Activated CD8-positive, alpha-beta memory T cell treated with anti-CD3 and anti-CD28 coated beads for 24 hours (primary cell): ENCODE measurements at regions not wholly inside any gene's neighbourhood (a gene's known extent, or its start where the extent isn't known, plus 50 kb on each side); places are given as distances from the start of the nearest gene placed in this dataset.

Experiments
- DNase-seq: peaks from one replicate; pipeline ENCODE4 v3.0.0-alpha.2; 2020

DNA sequence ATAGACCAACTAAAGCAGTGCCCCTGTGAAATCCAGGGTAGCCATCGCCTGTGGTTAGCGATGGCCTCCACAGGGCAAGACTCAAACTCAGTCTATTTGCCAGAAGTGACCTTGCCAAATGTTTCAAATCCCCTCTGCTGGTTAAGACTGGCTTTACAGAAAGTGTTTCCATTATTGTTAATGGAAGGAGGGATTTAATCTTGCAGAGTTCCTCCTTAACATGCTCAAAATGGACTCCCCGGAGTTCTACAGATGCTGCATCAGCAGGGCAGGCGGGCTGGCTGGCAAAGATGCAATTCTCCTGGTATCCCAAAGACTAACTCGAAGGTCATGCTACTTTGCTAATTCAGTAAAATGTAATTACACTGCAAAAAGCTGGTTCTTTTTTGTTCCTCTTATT, 313.0 kb upstream of the SLC7A11 start:
- DNase-seq, result no peak

DNA sequence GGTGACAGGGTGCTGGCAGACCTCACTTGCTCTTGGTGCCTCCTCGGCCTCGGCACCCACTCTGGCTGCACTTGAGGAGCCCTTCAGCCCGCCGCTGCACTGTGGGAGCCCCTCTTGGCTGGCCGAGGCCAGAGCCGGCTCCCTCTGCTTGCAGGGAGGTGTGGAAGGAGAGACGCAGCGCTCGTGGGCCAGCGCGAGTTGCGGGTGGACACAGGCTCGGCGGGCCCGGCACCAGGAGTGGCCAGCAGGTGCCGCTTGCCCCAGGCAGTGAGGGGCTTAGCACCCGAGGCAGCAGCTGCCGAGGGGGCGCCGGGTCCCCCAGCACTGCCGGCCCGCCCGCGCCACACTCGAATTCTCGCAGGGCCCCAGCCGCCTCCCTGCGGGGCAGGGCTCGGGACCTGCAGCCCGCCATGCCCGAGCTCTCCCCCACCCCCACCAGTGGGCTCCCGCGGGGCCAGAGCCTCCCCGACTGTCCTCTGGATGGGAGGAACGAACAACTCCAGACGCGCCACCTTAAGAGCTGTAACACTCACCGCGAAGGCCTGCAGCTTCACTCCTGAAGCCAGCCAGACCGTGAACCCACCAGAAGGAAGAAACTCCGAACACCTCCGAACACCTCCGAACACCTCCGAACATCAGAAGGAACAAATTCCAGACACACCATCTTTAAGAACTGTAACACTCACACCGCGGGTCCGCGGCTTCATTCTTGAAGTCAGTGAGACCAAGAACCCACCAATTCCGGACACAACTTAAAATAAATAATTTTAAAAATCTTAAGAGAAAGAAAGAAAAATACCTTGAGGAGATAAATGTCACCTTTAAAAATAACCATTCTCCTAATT, 311.1 kb upstream of the SLC7A11 start:
- no peak for DNase-seq

DNA sequence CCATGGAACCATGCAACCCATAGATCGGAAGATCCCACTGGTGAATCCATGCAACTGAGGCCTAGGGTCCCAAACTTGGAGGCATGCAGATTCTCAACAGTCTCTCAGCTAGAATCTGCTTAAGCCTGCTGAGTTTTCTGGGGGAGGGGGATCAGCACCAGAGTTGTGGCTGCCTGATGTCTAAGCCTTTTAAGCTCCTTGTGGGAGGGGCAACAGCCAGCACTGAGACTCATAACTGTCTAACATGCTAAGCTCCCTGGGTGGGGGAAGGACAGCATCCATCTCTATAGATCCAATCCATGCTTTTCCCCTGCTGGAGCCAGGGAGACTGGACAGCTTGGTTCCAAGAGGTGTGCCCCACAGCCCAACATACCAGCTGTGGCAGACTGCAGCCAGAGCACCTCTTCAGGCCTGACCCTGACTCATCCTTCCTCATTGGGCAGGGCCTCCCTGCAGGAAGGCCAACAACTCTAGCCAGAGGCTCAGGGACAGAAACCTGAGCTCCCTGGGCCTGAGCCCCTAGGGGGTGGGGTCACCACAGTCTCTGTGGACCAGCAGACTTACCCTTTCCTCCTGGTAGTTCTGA, 300.1 kb upstream of the SLC7A11 start:
- DNase-seq, result no peak

DNA sequence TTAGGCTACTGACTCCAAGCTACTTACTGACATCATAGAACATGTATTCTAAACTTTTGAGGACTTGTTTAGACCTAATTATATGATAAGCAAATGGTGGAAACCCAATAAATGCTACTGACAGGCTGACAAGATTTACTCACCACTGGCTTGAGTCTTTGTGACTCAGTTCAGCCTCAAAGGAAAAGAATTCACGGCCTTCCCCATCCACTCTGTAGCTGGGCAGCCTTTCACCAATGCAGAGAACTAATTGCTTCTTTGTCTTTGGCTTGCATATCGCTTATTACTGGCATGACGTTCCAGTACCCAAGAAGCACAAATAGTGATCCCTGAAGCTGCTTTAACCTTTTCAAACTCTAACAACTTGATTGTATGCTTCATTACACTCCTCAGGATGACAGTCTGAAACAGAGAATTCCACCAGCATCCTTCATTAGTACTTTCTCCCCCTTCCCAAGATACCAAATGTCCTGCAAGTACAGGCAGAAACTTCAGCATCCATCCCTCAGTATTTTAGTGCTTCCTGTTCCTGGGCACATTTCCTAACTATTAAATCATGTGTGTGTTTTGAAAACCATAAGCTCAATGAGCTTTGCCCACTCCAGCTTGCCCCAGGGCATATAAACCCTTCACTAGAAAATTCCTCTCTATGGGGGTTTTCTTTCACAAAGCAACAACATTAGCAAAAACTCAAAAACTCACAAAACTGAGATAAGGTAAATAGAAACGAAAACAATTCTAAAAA, 298.1 kb upstream of the SLC7A11 start:
- no peak for DNase-seq

DNA sequence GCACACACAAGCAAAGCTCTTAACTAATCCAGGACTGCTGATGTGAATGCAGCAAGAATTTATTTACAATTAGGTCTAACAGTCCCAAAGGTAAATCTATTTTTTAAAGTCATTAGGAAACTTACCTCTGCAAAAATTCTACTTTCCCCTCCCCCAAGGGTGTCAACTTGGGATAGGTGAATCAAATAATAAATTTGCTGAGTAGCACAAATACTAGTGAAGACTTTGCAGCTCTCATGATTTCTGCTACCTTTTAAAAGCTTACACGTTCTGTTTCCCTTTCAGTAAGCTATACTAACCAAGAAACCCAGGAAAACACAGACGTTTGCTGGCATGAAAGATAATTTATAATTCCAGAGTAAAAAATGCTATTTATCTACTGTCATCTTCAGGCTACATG, 296.6 kb upstream of the SLC7A11 start:
- no peak for DNase-seq

DNA sequence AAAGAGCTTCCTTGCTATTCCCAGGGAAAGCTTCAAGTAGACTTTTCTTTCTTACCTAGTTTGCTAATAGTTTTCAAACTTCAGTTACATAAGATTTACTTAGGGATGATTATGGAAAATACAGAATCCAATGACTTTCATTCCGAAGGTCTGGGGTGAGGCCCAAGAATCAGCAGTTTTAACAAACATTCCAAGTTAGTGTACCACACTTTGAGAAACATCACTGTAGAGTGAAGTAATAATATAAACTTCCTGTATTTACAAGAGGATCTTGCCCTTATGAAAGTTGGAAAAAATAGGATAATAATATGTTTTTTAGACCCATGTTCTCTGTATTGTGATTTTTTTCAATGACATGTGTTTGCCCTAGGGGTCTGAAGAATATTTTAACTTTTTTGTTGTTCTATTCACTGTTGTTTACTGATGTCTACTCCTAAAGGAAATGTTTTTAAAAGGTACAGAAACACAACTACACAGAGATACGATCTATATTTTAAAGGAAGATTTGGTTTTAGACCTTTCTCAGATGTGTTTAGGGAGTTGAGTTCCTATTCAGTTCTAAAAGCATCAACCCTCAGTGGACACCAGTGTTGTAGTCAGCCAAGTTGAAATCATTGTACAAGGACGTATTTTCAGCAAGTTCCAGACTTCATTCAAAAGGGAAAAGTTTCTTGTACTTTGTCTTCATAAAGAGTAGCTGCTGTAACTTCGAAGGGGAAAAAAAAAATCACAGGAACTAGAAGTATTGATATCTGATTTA, 295.8 kb upstream of the SLC7A11 start:
- DNase-seq, result no peak

DNA sequence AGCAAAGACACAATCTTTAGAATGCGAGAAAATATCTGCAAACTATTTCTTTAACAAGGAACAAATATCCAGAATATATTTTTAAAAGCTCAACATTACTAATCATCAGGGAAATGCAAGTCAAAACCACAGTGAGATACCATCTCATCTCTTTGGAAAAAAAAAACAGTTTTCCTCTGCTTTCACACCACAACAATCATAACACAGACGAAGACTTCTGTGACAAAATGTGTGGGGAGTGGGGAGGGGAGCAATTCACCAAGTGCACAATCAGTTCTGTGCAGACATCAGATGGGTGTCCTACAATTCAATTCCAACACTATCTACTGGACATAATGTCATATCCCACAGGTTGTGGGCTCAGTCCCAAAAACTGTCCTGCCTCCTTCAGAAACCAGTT, 293.2 kb upstream of the SLC7A11 start:
- DNase-seq, result no peak

DNA sequence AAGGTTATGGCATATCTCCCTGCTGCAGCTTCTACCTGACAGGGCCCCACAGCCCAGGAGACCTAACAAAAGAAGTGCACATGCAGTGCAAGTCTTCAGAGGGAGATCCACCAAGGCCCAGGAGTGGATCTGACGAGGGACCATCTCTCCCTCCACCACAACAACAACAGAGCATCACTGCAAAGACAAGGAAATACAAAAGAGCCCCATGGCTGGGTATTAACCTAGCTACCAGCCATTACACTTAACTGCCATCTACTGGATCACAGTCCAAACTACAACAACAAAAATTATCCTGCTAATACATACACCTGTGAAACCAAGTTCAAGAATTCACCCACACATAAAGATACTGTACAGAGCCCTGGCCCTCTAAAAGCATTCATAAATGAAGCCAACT, 280.2 kb upstream of the SLC7A11 start:
- no peak for DNase-seq

DNA sequence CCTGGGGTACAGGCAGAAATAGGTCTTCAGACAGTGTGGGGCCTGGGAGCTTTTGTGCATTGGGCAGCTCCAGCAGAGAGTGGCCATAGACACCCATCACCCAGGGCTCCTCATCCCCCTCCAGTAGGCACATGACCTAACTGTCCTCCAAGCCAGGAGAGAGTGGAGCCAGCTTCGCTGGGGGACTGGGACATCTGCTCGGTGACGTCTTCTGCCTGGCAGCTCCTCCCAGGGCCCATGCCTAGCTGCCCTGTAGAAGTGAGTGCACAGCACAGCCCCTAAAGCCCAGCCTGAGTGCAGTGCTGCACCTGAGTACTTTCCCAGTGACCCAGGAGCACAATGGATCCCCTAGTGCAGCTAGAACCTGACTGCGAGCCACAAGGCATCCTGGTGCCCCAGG, 279.7 kb upstream of the SLC7A11 start:
- no peak for DNase-seq

DNA sequence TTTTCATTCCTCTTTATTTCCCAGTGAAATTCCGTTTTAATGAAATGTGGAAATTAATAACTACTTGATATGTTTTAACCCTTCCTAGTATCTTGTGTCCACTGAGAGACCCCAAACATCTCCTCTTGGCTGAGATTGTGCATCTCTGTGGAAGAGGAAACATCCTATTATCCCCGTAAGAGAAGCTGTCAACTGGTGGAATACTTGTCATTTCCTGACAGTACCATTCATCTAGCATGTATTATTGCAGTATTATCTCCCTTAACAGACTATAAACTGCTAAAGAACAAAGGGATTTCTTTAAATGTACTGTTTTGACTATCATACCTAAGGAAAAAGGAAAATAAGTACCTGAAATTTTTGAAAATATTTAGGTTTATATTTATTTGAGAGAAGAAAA, 277.3 kb upstream of the SLC7A11 start:
- no peak for DNase-seq

DNA sequence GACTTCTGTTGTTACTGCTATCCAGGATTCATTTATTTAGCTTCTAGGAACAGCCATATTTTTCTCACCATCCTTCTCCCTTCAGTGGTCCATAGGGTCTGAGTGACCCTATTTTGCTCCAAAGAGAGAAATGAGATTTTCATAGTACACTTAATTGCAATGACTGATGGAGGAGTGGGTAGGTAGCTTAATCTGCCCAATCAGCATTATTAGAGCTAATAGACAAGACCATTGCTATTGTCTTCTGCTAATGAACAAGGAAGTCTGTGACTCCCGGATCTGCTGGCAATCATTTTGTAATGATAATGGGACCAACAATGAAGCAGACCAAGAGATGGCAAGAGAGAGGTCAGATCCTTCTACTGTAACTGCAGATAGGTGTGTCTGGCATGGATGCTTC, 271.4 kb upstream of the SLC7A11 start:
- DNase-seq, result no peak

DNA sequence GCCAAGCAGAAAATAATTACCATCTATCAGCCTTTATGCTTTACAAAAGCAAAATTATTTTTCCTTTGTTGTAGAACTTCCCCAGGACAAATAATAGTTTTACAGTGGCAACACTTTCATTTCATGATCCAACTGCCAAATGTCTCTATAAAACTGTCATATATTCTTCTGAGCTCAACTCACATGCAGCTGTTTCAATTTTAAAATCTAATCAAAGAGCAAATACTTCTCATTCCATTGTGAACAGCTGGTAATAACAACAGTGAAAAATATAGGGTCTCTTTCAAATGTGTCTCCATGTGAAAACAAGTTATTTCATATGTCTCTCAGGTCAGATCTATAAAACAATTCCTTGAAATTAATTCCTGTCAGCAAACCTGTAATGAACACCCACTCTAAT, 270.6 kb upstream of the SLC7A11 start:
- DNase-seq, result no peak

DNA sequence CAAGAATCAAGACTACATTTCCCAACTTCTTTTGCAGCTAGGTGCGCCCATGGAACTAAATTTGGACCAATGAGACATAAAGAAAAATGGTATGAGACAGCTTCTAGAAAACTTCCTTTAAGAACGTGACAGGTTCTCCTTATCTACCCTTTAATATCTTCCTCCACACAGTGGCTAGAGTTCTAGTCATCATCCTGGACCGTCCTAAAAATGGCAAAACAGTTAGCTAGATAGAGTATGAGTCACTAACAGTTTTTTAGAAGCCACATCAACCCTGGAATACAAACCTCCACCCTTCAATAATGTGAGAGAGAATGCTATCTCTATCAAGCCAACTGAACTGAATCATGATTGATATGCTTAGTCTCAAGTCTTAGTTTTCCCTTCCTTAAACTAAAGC, 267.9 kb upstream of the SLC7A11 start:
- DNase-seq, result no peak

DNA sequence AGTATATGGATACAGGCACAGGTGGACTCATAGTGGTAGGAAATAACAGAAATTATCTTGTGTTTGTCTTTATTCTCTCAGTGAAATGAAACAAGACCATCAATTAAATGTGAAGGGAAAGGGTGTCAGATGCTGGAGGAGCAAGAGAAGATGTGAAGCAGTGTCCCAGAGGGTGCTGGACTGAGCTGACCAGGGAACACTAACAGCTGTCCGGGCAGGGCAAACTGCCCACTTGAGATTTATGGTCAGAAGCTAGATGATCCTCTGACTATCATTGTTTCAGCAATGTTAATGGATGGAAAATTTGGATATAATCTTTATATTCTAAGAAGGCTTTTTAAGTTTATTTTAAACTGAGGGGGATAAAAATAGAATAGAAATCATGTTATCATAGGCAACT, 267.2 kb upstream of the SLC7A11 start:
- DNase-seq, result no peak

DNA sequence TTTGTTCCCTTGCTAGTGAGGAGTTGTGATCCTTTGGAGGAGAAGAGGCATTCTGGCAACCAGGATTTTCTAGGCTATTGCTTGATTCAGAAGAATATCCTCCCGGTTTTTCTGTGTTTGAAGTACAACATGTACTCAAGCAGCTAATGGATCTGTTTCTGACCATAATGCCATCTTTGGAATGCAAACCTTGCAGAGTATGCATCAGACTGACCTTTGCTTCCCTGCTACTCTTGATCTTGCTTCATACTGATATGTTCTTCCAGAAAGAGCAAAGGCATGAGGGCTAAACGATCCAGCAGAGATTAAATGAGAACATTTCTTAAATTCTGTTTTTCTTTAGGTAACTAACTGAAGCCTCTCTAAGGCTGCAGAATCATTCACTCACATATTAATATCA, 265.4 kb upstream of the SLC7A11 start:
- no peak for DNase-seq

DNA sequence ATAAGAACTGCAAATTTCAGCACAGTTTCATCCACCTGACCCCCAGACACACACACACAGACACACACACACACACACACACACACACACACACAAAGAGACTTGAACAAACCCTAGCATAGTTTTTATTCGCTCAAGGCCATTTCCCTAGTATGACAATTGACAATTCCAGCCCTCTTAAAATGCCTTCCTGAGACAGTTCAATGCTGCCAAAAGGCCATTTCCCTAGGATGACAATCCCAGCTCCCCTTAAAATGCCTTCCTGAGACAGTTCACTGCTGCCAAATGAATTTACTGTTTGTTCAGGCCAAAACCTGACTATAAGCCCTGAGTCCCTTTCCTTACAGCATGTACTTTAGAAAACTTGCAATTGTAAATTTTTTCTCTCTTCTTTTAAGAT, 259.5 kb upstream of the SLC7A11 start:
- no peak for DNase-seq

DNA sequence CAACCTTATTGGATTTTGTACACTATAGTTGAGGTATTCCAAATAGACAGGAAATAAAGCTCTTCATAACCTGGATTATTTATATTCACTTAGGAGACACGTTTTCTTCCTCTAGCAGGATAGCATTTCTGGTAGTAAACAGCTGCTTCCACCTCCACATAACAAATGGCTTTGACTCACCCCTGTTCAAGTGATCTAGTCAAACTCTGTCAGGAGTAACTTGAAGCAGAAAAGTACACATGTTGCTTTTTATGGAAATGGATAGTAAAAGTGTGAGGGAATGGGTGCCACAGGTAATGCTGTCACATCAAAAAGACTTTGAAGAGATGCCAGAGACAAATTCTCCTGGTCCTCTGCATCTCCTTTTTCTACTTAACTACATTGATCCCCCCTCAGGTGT, 258.7 kb upstream of the SLC7A11 start:
- DNase-seq, result no peak

DNA sequence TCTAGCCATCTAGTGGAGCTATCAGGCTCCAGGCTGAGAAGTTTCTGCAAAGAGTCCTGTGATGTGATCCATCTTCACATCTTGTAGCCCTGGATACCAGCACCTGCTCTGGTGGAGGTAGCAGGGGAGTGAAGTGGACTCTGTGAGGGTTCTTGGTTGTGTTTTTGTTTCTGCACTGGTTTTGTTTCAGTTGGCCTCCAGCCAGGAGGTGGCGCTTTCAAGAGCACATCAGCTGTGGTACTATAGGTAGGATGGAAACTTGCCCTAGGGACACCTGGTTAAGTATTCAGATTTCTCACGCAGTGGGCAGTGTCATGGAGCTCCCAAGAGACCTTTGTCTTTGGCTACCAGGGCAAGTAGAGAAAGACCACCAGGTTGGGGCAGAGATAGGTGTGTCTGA, 257.5 kb upstream of the SLC7A11 start:
- DNase-seq, result no peak

DNA sequence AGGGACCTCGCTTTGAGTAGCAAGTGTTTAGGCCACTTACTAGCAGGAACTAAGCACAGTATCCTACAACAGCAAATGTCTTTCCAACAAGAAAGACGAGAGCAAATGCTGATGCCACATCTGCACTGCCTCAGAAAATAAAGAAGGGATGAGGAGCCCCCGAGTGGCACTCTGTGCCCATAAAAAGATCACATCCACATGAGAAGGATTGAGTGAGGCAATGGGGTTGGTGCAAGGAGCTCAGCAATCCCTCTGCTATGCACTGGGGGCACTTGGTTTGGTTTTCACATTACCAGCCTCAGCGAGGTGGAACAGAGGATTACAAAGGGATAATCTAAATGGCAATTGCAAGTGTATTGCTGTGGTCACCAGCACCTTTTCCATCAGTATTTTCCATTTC, 252.8 kb upstream of the SLC7A11 start:
- no peak for DNase-seq

DNA sequence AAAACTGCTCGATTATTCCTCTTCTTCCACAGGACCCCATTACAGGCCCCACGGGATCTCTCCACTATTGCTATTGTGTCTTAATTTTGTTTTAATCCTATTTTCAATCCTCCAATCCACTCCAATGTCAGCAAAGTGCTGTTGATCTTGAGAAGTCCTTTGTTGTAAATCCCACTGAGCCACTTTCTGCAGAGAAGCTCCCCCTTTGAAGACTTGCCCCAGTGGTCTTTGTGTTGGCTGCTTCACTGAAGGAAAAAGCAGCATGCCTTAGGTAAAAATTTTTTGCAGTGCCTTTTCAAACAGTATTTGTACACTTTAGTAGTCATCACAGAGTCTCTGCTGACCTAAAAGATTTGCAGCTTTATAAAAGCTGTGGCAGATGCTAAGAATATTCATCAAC, 252.0 kb upstream of the SLC7A11 start:
- no peak for DNase-seq

DNA sequence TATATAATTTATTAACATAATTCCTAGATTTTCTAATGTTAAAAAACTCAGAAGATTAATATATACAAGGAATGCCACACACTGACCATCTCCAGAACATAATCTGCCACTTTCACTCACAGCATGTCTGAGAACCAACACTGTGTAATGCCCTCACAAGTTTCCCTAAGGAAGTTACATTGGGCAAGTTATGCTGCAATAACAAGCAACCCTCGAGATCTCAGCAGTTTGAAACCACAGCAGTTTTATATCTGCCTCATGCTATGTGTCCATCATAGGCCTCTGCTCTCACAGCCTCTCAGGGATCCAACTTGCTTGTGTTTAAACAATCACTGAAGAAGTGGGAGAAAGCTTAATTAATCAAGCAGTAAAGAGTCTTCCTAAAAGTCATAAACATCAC, 250.0 kb upstream of the SLC7A11 start:
- DNase-seq, result no peak

DNA sequence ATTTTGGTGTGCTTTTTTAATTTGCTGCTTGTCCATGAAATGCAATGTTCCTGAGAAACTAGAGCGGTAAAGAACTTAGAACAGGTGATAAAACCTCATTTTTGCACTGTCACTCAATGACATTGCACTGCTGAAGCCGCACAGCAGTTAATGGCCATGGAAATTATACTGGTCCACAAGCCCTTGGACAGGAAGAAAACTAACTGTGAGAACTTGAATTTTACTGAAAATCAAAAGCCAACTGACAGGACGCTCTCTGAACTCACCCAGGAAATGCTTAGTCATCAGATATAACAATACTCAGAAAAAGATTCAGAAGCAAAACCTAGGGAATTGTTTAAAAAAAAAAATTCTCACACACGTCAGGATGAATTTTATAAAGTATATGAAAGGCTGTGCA, 246.4 kb upstream of the SLC7A11 start:
- no peak for DNase-seq

DNA sequence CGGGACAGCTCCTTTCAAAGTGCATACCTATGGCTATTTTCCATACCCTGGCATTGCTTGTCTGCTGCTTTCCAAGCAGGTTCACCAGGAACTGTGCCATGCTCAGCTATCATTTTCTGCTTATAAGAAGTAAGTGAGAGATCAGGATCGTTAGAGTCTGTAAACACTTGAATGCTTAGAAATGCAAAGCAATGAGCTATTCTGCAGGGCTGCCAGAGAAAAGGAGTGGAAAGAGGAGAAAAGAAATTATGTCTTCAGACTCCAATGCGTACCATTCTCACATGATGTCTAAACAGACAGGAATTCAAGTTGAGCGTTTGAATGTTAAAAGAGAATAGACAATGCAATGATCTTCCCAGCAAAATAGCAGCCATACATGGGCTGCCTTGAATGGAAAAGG, 245.5 kb upstream of the SLC7A11 start:
- no peak for DNase-seq

DNA sequence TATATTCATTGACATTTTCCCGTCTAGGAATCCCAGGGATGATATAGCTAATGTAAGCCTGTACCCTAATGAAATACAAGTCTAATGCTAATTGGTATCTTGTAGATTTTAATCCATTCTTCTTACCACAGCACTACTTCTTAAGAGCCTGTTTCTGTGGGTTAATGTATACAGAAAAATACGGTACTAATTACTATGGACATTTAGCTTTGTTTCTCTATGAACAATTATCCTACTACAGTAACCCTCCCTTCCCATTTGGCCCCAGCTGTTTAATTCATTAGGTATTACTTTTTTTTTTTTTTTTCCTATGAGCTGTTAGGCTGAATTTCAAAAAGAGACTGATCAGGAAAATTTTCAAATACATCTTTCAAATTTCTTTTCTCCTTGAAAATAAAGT, 245.1 kb upstream of the SLC7A11 start:
- no peak for DNase-seq
